Esophagus squamous epithelium (tissue), 4 donors: ENCODE measurements at regions not wholly inside any gene's neighbourhood (a gene's known extent, or its start where the extent isn't known, plus 50 kb on each side); places are given as distances from the start of the nearest gene placed in this dataset.

ENCODE experiments used
- POLR2A ChIP-seq, 4 donors: fragments of 450-650 bp; IDR thresholded peaks; one replicate each; pipeline ENCODE4 v1.6.1; 2017; ENCODE audit warnings: antibody characterized with exemption in 4 of 4, mild to moderate bottlenecking in 4 of 4, moderate library complexity in 3 of 4
- TF ChIP-seq, protein P1 (sequence below), 6 experiments: fragments of 450-650 bp in 4 of 6; fragments of 200-600 bp in 2 of 6; sonication (generic) in 2 of 6; IDR thresholded peaks; one replicate each; pipeline ENCODE4 v1.5.1; 2016 to 2019; ENCODE audit warnings: antibody characterized with exemption in 6 of 6, mild to moderate bottlenecking in 4 of 6, moderate library complexity in 4 of 6

DNA sequence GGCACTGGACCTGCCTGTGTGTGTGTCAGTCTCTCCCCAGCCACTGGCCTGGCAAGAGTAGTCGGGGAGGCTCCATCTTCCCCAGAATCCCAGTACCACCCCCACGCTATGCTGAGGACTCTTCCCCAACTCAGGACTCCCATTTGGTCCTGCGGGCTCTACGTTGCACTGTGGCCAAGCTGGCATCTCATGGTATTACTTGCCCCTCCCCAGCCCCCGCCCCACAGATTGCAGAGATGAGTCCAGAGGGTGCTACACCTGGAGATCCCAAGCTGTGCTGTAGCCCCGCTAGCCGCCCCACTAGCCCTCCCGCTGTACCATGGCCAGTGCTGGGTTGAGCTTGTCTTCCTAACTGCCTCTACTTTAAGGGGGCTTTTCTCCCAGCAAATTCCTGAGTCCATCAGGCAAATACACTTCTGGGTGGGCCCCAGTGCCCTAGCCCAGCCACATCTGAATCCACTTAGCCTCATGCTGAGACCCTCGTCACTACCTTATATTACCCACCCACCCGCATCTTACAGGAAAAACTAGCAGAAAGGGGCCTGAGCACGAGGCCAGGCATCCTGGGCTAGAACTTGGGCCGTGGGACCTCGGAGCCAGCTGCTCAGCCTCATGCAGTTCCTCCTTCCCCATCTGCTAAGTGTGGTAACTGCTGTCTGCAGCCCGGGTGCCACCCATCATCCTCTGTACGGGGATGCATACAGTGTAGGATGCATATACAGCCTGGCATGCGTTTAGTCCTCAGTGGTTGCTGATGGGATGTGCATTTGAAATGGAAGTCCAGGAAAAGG, 65.8 kb upstream of the CACUL1 start:
- TF ChIP-seq, protein P1, sequence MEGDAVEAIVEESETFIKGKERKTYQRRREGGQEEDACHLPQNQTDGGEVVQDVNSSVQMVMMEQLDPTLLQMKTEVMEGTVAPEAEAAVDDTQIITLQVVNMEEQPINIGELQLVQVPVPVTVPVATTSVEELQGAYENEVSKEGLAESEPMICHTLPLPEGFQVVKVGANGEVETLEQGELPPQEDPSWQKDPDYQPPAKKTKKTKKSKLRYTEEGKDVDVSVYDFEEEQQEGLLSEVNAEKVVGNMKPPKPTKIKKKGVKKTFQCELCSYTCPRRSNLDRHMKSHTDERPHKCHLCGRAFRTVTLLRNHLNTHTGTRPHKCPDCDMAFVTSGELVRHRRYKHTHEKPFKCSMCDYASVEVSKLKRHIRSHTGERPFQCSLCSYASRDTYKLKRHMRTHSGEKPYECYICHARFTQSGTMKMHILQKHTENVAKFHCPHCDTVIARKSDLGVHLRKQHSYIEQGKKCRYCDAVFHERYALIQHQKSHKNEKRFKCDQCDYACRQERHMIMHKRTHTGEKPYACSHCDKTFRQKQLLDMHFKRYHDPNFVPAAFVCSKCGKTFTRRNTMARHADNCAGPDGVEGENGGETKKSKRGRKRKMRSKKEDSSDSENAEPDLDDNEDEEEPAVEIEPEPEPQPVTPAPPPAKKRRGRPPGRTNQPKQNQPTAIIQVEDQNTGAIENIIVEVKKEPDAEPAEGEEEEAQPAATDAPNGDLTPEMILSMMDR (IDR thresholded peaks at IDR 0.05): no peak
- TF ChIP-seq POLR2A (IDR thresholded peaks at IDR 0.05): no peak
